HL-60/S4 treated with retinoic acid at 250 ng/mL for 4 days and 3 days (cell line): ENCODE measurements at regions not wholly inside any gene's neighbourhood (a gene's known extent, or its start where the extent isn't known, plus 50 kb on each side); places are given as distances from the start of the nearest gene placed in this dataset.

ENCODE experiments used
- in situ Hi-C: fragments of 300-500 bp; cut with MboI; formaldehyde crosslinking; loops from 2 replicates; pipeline ENCODE4 v1.7.0; 2022; ENCODE audit warnings: low sequenced_read_pairs

DNA sequence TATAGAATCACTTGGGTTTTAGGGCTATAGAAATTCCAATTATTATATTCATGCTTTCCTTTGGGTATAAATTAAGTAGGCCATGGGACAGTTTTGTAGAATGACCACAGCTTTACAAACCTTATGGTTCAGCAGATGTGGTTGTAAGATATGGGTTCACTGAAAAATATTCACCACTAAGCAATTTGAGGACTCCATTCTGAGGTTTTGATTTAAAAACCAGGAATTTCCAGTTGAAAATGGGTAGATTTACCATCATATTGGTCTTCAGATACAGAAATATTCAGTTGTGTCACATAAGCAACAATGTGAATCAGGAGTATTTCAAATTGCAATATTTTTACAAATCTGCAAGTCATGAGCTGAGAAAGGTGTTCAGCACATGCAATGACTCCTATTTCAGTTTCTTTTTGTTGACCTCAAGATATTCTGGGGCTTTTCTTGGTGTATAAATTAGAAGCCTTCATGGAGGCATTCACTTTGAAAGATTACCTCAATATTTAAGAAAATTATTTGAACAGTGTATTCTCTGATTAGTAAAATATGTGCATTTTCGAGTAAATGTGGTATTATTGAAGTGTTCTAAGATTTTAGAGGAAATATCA is 218.4 kb upstream of the HCCS start:
- in situ Hi-C loops = no loop called here

DNA sequence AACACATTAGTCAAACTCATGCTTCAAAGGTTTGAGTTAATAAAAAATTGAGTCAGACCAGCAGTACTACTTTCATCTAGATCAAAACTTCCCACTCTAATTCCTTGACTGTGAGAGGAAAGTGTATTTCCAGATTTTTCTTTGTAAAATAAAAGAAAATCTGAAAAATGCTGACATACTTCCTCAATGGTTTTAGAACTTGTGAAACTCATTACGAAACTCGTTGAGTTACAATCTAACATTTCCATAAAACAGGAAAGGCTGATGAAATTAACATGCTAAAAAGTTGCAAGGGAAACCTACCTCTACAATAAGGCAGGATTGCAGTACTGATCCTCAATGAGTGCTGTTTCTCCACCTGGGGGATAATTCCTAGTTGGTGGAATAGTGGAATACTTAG is 217.8 kb upstream of the HCCS start:
- in situ Hi-C loops = no loop called here

DNA sequence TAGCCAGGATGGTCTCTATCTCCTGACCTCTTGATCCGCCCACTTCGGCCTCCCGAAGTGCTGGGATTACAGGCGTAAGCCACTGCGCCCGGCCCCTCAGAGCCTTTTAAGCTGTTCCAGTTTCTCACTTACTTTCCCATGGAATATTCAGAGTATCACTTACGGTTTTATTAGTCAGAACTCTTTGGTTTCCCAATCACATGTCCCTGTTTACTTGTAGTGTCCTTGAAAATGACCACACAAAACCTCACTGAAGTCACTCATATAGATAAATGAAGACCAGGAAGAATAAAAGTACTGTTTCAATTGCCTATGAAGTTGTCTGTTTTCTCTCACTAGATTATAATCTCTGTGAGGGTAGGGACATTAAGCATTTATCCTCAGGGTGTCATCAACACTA is 217.2 kb upstream of the HCCS start:
- in situ Hi-C loops = no loop called here

DNA sequence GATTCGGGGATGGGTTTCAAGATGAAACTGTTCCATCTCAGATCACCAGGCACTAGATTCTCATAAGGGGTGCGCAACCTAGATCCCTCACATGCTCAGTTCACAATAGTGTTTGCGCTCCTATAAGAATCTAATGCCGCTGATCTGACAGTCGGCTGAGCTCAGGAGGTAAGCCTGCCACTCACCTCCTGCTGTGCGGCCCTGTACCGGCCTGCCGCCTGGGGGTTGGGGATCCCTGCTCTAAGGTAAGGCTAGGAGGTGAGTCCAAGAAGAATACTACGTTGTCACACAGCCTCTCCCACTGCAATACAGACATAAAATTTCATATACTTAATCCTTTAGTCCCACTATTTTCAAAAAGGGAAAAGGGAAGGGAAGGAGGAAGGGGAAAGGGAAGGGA is 213.4 kb upstream of the HCCS start:
- in situ Hi-C loops = no loop called here

DNA sequence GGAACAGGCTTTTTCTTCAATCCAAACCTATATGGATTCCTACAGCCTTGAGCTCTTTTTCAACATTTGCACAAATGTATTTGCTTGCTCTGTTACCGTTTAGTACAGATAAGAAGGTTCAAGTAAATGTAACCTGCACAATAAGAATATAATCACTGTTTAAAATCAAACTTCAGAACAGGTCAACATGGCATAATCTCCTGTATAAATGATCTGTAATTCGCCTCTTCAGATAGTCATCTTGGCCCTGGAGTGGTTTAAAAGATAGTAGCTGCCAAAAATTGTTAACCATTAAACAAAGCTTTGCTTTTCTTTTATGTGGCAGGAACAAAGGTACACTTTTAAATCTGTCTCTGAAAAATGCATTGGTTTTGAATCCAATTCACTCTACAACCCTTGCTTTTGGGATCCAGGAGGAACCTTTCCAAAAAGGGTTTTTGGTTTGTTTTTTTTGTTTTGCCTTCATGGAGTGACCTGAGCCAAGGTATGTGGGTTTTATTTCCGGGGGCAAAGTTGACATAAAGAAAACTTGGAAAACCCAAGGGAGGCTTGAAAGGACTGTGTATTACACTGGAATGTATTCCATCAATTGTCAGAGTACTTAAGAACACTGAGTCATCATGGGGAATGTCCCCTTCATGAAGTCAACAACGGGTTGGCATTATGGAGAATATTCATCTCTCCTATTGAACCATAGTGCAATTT is 210.4 kb upstream of the HCCS start:
- in situ Hi-C loops = no loop called here

DNA sequence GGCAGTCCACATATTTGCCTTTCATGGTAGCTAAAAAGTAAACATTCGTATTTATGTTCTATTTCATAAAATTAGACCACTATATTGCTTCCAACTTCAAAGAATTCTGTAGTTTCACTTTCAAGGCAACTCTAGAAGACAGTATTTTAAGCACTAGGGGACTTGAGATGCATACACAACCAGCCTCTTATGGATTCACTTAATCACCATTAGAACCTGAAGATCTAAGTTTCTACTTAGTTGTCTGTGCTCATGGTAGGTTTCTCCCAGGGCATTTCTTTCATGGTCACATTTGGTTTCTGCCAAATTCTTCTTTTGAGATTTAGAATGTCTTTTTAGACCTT is 209.9 kb upstream of the HCCS start:
- in situ Hi-C loops = no loop called here

DNA sequence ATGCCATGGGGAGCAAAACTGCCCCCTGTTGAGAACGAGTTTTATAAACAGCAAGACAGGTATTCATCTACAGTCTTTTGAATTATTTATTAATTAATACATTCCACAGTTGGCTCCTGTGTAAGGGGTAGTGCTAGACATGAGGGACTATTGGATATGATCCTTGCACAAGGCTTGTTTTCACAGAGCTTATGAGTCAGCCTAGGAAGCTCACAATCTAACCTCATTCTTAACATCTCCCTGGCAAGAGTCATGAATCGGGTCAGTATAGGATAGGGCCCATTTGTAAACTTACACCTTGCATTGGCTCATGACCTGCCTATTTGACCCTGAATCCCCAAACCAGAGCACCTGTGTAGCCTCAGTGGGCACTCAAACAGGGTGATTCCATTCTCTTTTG is 209.1 kb upstream of the HCCS start:
- in situ Hi-C loops = no loop called here

DNA sequence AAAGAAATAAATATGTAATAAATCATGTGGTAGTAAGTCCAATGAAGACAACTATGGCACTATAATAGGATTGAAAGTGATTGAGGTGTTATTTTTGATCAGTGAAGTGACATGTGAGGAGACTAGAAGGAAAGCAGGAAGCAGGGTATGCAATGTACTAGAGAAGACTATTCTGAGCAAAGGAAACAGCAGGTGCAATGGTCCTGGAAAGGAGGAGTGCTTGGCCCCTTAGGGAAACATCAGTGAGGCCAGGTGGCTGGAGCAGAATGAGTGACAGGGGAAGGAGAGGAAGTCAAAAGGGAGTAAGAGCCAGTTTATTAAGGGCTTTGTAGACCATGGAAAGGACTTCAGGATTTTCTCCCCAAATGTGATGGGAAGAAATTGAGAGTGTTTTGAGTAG is 207.6 kb upstream of the HCCS start:
- in situ Hi-C loops = no loop called here

DNA sequence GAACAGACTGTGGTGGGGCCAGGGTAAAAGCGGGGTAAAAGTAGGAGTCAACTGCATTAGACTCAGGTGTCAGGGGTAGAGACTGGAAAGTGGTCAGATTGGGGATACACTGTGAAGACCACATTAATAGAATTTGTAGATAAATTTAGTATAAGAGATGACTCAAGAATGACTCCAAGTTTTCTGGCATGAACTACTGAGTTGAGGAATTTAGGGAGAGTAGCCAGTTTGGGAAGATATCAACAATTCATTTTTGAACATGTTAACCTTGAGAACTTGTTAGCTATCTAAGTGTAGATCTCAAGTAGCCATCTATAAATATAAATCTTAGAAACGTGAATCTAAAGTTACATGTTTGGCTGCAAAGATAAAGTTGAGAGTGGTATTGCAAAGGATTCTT is 206.9 kb upstream of the HCCS start:
- in situ Hi-C loops = no loop called here

DNA sequence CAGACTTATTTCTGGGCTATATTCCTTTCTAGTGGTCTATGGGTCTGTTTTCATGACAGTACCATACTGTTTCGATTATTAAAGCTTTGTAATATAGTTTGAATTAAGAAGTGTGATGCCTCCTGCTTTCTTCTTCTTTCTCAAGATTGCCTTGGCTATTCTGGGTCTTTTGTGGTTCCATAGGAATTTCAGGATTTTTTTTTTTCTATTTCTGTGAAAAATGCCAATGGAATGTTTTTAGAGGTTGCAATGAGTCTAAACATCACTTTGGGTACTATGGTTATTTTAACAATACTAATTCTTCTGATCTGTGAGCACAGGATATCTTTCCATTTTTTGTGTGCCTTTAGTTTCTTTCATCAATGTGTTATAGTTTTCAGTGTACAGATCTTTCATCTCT is 204.3 kb upstream of the HCCS start:
- in situ Hi-C loops = no loop called here

DNA sequence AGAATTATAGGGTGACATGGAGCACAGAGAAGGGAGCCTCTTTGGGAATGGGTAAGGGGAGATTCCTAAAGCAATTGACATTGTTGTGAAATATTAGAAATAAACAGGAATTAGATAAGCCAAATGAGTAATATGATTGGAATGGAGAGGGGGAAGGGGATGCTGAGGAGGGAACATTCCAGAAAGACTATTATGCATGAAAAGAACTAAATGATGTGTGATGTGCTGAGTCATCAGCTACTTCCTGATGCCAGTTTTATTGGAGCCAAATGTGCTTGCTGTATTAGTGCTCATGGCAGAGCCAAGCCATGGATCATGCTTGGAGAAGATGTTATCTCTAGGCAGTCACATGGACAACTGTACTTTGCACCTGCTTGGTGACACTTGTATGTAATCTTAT is 189.0 kb upstream of the HCCS start:
- in situ Hi-C loops = no loop called here

DNA sequence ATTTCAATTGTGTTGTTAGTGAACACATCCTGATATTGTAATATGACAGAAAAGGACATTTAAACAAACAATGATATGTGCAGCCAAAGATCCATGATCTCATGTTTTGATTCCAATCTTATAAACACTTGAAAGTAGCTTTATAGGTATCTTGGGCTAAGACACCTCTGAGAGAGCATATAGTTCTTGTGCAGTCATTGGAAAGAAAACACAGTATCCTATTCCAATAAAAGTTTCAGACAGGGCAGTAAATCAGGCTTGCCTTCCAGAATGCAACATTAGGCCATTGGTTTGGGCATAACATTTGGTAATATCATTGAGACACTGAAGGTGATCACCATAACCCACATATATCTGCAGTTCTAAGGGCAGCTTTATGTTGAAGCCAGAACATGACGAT is 188.3 kb upstream of the HCCS start:
- in situ Hi-C loops = no loop called here

DNA sequence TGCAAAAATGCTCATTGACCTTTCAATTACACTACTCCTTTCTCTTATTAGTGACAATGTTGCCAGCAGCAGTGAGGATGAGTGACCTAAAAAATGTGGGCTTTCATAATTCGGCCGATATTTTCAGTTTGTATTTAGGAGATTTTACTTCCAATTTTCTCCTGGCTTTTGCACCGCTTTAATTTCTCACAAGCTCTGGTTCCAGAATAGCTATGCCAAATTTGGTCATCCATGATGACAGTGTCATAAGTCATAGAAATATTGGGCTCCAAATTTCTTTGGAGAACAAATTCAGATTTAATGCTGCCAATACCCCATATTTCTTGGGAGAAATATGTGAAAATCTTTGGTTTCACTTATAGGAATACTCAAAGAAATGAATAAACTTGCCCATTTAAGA is 187.7 kb upstream of the HCCS start:
- in situ Hi-C loops = no loop called here

DNA sequence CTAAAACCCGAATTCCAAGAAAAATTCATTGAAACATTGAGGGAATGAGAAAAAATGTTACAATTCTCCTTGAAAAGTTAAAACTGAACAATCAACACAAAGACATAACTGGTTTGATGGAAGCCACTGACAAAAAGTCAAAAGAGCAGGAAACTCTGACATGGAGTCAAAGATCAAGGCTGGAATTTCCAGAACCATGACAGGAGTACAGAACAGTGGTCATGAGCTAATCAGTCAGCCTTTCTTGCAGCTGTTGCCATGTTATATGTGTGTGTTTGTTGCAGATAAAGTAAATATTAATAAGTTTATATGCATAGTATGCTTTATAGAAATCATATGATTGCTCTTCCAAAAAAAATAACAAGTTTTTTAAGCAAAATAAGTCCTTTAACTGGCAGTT is 184.7 kb upstream of the HCCS start:
- in situ Hi-C loops = no loop called here

DNA sequence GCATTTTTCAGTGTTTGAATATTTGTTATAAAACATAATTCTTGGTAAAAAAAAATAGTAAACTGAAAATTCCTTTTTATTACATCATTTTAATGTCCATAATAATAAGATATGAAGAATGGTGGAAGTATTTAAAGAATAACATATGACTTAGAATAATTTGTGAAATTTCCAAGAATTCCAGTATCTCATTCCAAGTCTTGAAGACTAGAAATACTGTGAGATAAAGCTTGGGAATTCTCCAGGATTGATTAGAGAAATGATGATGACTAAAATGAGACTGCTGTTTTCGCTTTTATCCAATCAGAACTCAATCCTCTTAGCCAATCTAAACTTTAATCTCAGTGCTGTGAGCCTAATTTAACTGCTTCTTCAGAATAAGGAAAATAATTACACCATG is 184.2 kb upstream of the HCCS start:
- in situ Hi-C loops = no loop called here

DNA sequence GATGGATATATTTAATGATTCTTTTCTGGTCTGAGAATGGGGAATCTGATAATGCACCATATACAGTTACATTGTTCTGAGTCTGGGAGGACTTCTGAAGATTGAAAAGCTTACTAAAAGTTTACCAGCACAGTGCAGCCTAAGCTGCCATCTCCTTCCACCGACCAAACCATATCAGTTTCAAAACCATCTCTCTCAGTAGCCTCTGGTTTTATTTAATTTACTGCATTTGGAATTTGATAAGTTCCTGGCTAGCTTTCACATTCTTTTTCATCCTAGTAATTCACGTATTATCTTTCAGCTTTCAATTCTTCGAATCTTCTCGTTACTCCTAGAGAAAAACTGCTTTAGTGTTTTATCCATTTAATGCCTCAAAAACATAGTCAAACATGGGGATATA is 181.4 kb upstream of the HCCS start:
- in situ Hi-C loops = no loop called here

DNA sequence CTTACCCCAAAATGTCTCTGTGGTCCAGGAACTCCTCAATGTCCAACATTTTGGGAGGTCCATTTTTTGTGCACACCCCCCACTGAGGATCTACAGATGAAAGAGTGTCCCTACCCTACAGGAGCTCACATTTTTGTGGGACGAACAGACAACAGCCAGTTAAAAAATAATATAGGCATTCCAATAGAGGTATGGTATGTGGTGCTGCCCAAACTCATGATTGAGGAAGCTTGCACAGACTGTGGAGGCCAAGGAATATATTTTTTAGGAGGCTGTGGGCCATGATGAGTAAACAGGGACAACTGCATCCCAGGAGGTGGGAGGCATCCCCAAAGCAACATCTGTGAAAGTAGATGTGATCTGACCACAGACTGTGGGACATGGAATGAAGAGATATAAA is 181.0 kb upstream of the HCCS start:
- in situ Hi-C loops = no loop called here

DNA sequence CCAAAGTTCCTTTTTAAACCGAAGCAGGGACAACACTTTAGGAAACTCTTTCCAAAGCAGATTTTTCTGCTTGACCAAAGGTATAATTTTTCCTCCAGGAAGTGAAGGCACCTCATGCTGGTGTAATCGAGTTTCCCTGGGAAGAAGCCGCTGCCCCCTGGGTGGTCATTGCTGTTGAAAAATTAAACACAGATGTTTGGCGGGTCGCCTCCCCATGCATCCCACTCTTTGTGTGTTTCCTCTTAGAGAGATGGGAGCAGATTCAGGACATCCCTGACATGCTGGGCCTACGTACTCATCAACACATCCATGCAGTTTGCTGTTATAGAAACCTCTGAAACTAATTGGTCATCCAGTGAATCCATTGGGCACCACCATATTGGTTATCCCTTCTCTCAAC is 179.2 kb upstream of the HCCS start:
- in situ Hi-C loops = no loop called here

DNA sequence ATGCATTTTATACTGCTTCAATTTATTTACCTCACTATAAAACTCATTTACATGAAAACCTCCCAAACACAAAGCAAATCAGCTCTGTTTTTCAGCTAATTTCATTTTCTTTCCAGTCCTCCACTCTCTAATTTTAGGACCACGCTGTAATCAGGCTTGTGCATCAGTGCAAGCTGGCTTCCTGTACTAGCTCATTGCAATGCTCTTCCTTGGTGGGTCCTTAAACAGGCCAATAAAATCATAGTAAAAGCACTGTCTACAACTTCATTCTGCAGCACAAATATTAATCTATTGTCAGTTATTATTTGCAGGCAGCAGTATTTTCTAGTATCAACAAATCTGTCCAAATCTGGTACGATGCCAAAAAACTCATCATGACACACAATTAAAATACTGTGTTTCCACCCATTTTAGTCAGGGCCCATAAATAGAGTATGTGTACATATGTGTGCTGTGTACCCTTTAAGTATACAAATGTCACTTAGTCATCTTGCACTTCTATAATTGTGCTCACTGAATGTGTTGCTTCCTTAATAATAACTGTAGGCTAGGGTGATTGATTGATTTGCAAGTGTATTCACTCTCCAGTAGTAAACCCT is 178.2 kb upstream of the HCCS start:
- in situ Hi-C loops = no loop called here

DNA sequence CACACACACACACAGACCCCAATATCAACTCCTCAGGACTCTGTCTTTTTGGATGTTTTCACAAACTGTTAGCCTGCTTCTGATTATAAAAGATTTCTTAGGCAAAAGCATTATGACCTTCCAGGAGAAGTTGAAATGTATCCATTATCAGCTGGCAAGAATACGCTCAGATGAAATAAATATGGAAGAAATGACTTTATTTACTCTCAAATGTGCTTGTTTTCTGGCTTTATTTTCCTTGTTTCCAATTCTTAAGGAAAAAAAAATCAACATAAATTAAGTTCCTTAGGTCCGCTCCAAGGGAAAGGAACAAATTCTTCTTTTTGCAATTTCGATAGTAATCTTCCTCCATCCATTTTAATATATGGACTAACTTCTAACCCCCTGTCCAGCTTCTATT is 175.6 kb upstream of the HCCS start:
- in situ Hi-C loops = no loop called here

DNA sequence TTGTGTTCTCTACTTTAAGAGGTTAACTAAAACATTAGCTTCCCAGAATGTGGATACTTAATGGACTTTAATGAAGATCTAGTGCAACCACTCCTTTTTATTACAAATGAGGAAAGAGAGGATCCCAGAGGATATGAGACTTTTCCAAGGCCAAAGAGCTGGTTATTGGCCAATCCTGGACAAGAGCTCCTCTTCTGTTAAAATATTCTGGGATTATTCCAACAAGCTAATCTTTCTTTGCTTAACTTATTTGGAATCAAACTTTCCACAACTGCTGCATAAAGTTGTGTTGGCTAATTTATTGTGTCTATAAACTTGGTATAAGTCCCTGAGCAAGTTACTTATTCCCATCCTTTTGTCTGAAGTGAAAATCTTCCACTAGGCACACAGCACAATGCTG is 174.2 kb upstream of the HCCS start:
- in situ Hi-C loops = no loop called here

DNA sequence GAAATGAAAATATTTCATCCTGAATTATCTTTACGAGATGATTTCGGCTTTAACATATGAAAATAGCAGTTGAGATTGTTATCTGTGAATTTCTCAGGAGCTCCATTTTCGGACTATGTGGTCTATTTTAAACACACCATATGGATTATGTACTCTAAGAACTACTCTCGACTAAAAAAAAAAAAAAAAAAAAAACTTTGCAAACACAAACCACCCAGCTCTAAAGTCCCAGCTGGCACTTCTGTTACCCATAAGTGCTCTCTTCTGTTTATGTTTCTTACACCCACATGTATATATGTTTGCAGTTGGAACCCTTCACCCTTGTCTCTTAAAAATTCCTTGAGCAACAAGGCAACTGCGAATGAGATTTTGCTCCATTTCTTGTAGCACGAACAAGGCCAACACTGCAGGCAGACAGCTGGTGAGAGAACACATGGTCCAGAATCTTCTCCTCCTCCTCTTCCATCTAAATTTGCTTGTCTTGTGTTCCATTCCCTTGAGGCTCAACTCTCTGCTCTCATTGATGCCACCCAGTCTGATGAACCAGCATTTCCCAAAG is 172.7 kb upstream of the HCCS start:
- in situ Hi-C loops = no loop called here

DNA sequence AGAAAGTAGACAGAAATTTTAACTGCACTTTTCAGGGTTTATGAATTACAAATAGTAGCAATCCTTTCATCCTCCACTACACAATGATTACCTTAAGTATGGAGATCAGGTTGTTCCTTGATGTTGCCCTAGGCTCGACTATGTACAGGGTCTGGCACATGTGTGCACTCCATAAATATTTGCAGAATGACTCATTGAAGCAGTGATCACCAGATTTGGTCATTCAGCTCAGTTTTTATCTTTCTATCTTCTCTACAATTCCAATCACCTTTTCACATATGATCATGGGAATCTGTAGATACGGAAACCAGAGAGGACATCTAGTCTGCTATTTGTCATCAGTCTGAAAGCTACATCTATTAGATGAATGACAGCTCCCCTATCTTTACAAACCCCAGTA is 171.7 kb upstream of the HCCS start:
- in situ Hi-C loops = no loop called here
